BE2C (cell line): ENCODE measurements at regions not wholly inside any gene's neighbourhood (a gene's known extent, or its start where the extent isn't known, plus 50 kb on each side); places are given as distances from the start of the nearest gene placed in this dataset.

Experiments used
- DNase-seq: peaks from one replicate; pipeline ENCODE4 v3.0.0-alpha.2; 2020
- H3K27me3 ChIP-seq: fragments of 250-450 bp; sonication (Bioruptor Pico); 2 replicates; pipeline ENCODE4 v1.5.1; 2020; ENCODE audit warnings: mild to moderate bottlenecking
- H3K36me3 ChIP-seq: fragments of 250-450 bp; sonication (Bioruptor Pico); 2 replicates; pipeline ENCODE4 v1.5.1; 2020; ENCODE audit warnings: mild to moderate bottlenecking
- H3K4me1 ChIP-seq: fragments of 250-450 bp; sonication (Bioruptor Pico); 2 replicates; pipeline ENCODE4 v1.5.1; 2020
- H3K4me3 ChIP-seq: 2 replicates; pipeline ENCODE4 v1.5.1; 2011; ENCODE audit warnings: low read depth, low read length
- H3K9me3 ChIP-seq: fragments of 250-450 bp; sonication (Bioruptor Pico); 2 replicates; pipeline ENCODE4 v1.5.1; 2020
- CTCF ChIP-seq: IDR thresholded peaks from 2 replicates; pipeline ENCODE4 v1.5.1; 2012; ENCODE audit warnings: mild to moderate bottlenecking, low read depth, low read length

- no peaks in the 10 kb centered on the region for H3K36me3 ChIP-seq
- H3K4me1 ChIP-seq = peaks cover 3% of the 10 kb centered on the region; the same call in 1 of the 2 replicates
- H3K27me3 ChIP-seq = no peaks in the 10 kb centered on the region
- no peak overlapping the region for H3K4me3 ChIP-seq
- TF ChIP-seq CTCF = no peak
- no peaks in the 10 kb centered on the region for H3K9me3 ChIP-seq
- no peak for DNase-seq
Observed at GRCh38 chr6:132931936-132932514, 117.7 kb downstream of the RPS12 start.

- H3K9me3 ChIP-seq = no peaks in the 10 kb centered on the region
- no peaks in the 10 kb centered on the region for H3K36me3 ChIP-seq
- H3K4me3 ChIP-seq = no peak overlapping the region
- no peak for TF ChIP-seq CTCF
- no peaks in the 10 kb centered on the region for H3K27me3 ChIP-seq
- peaks cover 6% of the 10 kb centered on the region; the same call in 1 of the 2 replicates for H3K4me1 ChIP-seq
- no peak for DNase-seq
Observed at GRCh38 chr6:132932588-132932987, 118.2 kb downstream of the RPS12 start.

GRCh38 chr6:132933090-132933489 lies 118.7 kb downstream of the RPS12 start:
- no peaks in the 10 kb centered on the region for H3K9me3 ChIP-seq

GRCh38 chr6:132934496-132934895 lies 120.1 kb downstream of the RPS12 start:
- H3K27me3 ChIP-seq = no peaks in the 10 kb centered on the region
- peaks cover 8% of the 10 kb centered on the region; the same call in 1 of the 2 replicates for H3K4me1 ChIP-seq
- TF ChIP-seq CTCF = no peak
- H3K36me3 ChIP-seq = no peaks in the 10 kb centered on the region
- DNase-seq = no peak
- H3K4me3 ChIP-seq = no peak overlapping the region
- no peaks in the 10 kb centered on the region for H3K9me3 ChIP-seq

More at GRCh38 chr6:132933090-132933489, 118.7 kb downstream of the RPS12 start:
- TF ChIP-seq CTCF = no peak
- H3K27me3 ChIP-seq = no peaks in the 10 kb centered on the region
- DNase-seq = no peak
- H3K36me3 ChIP-seq = no peaks in the 10 kb centered on the region
- no peak overlapping the region for H3K4me3 ChIP-seq
- peaks cover 8% of the 10 kb centered on the region; the same call in 1 of the 2 replicates for H3K4me1 ChIP-seq

DNA sequence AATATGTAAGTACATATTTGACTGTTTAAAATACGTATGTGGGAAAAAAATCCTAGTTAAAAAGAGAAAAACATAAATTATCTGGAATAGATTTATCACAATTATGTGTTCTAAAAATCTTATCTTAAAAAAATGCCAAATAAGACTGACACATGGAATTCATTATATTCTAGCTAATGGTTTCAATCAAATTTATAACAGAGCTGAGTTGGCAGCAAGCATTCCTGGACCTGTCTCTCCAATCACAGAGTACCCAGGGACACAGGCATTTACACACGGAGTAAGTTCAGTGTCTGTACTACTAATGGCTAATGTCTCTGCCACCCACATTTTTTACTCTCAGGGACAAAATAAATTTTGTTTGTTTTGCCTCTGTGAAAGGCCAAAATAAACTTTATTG lies 122.3 kb downstream of the RPS12 start:
- no peaks in the 10 kb centered on the region for H3K27me3 ChIP-seq
- H3K36me3 ChIP-seq = no peaks in the 10 kb centered on the region
- no peaks in the 10 kb centered on the region for H3K9me3 ChIP-seq
- peak; percentile 24 for DNase-seq
- TF ChIP-seq CTCF = no peak
- no peak overlapping the region for H3K4me3 ChIP-seq
- peaks cover 8% of the 10 kb centered on the region; the same call in 1 of the 2 replicates for H3K4me1 ChIP-seq

- TF ChIP-seq CTCF = peak; percentile 85
- peak; percentile 80 for DNase-seq
- no peaks in the 10 kb centered on the region for H3K36me3 ChIP-seq
- H3K27me3 ChIP-seq = no peaks in the 10 kb centered on the region
- peaks cover 8% of the 10 kb centered on the region; the same call in 1 of the 2 replicates for H3K4me1 ChIP-seq
- no peak overlapping the region for H3K4me3 ChIP-seq
- H3K9me3 ChIP-seq = no peaks in the 10 kb centered on the region
Observed at GRCh38 chr6:132937466-132937906, 123.1 kb downstream of the RPS12 start.
